ENCODE measurements at regions not wholly inside any gene's neighbourhood (a gene's known extent, or its start where the extent isn't known, plus 50 kb on each side); places are given as distances from the start of the nearest gene placed in this dataset.

DNA sequence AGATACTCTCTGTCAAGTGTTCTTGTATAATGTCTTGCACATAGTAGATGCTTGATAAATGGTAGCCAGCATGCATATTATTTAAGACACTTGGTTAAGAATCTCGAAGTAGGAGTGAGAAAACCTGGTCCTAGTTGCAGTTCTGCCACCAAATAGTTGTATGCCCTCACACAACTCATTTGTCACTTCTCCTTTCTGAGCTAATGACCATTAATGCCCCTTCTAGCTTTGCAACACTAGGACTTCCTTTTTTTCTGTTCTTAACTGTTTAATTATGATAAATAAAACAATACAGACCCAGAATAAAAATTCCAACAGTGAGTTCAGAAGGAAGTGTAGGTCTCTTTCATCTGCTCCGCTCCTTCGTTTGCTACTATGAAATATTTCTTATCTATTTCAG lies 453.6 kb downstream of the TMEM135 start:
- Histone ChIP-seq H3K14ac (ENCODE audit: insufficient read depth, low read length) (no peak overlapping the region), H3T11ph (ENCODE audit: low read length) (no peak overlapping the region), H2BK12ac (ENCODE audit: insufficient read length, low read depth, low read length) (no peak overlapping the region), H3K9ac (ENCODE audit: extremely low read depth, insufficient read length, low read length) (no peak overlapping the region), H2BK5ac (ENCODE audit: insufficient read length, low read length) (no peak overlapping the region), H4K20me1 (ENCODE audit: control insufficient read depth, insufficient read depth, insufficient read length) (no peaks in the 10 kb centered on the region), H2BK120ac (ENCODE audit: low read depth, low read length, poor library complexity, severe bottlenecking) (no peak overlapping the region), H2AFZ (ENCODE audit: low read length) (no peak overlapping the region), H3K56ac (ENCODE audit: insufficient read length, low read depth, low read length) (no peak overlapping the region), H3K23me2 (ENCODE audit: insufficient read length, low read depth, low read length, poor library complexity, severe bottlenecking) (peaks cover under 1% of the 10 kb centered on the region), H3K27me3 (ENCODE audit: insufficient read depth, low read length) (no peaks in the 10 kb centered on the region), H2AK5ac (ENCODE audit: insufficient read length, low read length) (no peak overlapping the region), H3K4me2 (ENCODE audit: insufficient read depth, insufficient read length, low read length) (no peak overlapping the region), H3K27ac (ENCODE audit: insufficient read length, low read depth, low read length) (no peak overlapping the region), H3K79me1 (ENCODE audit: insufficient read depth, low read depth, low read length, poor library complexity, severe bottlenecking) (no peaks in the 10 kb centered on the region), H4K8ac (replicated peaks; ENCODE audit: insufficient read length, low read depth, low read length) (no peak overlapping the region), H2BK20ac (ENCODE audit: low read depth, low read length, poor library complexity, severe bottlenecking) (no peak overlapping the region), H3K18ac (ENCODE audit: insufficient read length, low read depth, low read length) (no peak overlapping the region), H3K4ac (ENCODE audit: low read depth, low read length) (no peak overlapping the region), H3K9me3 (ENCODE audit: control insufficient read depth, low read depth, low read length) (no peaks in the 10 kb centered on the region), H4K91ac (ENCODE audit: insufficient read length, low read depth, low read length) (no peak overlapping the region), H4K5ac (ENCODE audit: insufficient read length, low read depth, low read length) (no peak overlapping the region), H3K23ac (ENCODE audit: insufficient read length, low read depth, low read length) (no peak overlapping the region), H3K4me1 (ENCODE audit: insufficient read depth, low read length) (peaks cover 4% of the 10 kb centered on the region; the same call in 1 of the 2 replicates), H3K79me2 (ENCODE audit: insufficient read depth, low read length) (no peaks in the 10 kb centered on the region), H2BK15ac (ENCODE audit: low read depth, low read length) (no peak overlapping the region)
- Mint-ChIP-seq H3K4me3 (no peak overlapping the region), H3K9me3 (peaks cover 5 to 8% of the 10 kb centered on the region in 2 experiments; a peak in 3 of 5 replicates), H3K4me1 (peaks cover 24 to 31% of the 10 kb centered on the region in 2 experiments), H3K27me3 (ENCODE audit: low read depth) (peaks cover 28% of the 10 kb centered on the region), H3K36me3 (ENCODE audit: insufficient read depth in 1 of 3, low read depth in 3 of 3) (peaks cover 5 to 11% (median 7%) of the 10 kb centered on the region in 3 experiments; a peak in 6 of 7 replicates), H3K27ac (no peak overlapping the region)
- TF ChIP-seq, protein P1, sequence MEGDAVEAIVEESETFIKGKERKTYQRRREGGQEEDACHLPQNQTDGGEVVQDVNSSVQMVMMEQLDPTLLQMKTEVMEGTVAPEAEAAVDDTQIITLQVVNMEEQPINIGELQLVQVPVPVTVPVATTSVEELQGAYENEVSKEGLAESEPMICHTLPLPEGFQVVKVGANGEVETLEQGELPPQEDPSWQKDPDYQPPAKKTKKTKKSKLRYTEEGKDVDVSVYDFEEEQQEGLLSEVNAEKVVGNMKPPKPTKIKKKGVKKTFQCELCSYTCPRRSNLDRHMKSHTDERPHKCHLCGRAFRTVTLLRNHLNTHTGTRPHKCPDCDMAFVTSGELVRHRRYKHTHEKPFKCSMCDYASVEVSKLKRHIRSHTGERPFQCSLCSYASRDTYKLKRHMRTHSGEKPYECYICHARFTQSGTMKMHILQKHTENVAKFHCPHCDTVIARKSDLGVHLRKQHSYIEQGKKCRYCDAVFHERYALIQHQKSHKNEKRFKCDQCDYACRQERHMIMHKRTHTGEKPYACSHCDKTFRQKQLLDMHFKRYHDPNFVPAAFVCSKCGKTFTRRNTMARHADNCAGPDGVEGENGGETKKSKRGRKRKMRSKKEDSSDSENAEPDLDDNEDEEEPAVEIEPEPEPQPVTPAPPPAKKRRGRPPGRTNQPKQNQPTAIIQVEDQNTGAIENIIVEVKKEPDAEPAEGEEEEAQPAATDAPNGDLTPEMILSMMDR (conservative IDR thresholded peaks at IDR 0.05) = no peak
- no CpG with 5 or more reads among the region's 3 CpGs for WGBS (ENCODE audit: extremely low coverage, insufficient read length, low lambda C conversion rate)
- no peak for DNase-seq

Data from H9 (cell line).